GM12878 (cell line): ENCODE measurements at regions not wholly inside any gene's neighbourhood (a gene's known extent, or its start where the extent isn't known, plus 50 kb on each side); places are given as distances from the start of the nearest gene placed in this dataset.

ENCODE experiments used
- ATAC-seq: fragments of 200-7000 bp; cut with Tn5 transposase; 3 replicates; pipeline ENCODE4 v1.9.1; 2020; ENCODE audit warnings: mild to moderate bottlenecking, moderate library complexity
- BruUV-seq: library from RNA; stranded (reverse); fragments of 400-500 nt; replicated peaks from 2 replicates; lab custom pipeline; 2021; lab: Mats Ljungman, UMichigan
- CTCF ChIA-PET: fragments of 300-600 bp; sonication (Branson Sonifier 250); formaldehyde crosslinking; extraction: SDS; loops from one replicate; lab custom pipeline; 2021; ENCODE audit warnings: inconsistent platforms; lab: Yijun Ruan, JAX
- POLR2A ChIA-PET: fragments of 350-600 bp; formaldehyde crosslinking; extraction: SDS; loops from one replicate; lab custom pipeline; 2021; ENCODE audit warnings: inconsistent platforms; lab: Charles Lee
- RAD21 ChIA-PET: fragments of 300-600 bp; sonication (Branson Sonifier 250); formaldehyde crosslinking; loops from one replicate; lab custom pipeline; 2023; ENCODE audit warnings: antibody characterized with exemption; ENCODE audit not compliant: unreplicated experiment; lab: Charles Lee
- SMC1A ChIA-PET: fragments of 300-600 bp; sonication (Branson Sonifier 250); formaldehyde crosslinking; loops from one replicate; lab custom pipeline; 2023; ENCODE audit not compliant: unreplicated experiment, uncharacterized antibody; lab: Charles Lee
- DNase-seq: peaks from one replicate; pipeline ENCODE4 v3.0.0-alpha.2; 2011; ENCODE audit warnings: low read depth, low spot score
- FAIRE-seq: peaks from 3 replicates; lab custom pipeline; 2011; peaks lifted over from hg19 to GRCh38; lab: Jason Lieb, UNC
- H2AFZ ChIP-seq: 2 replicates; pipeline ENCODE4 v1.6.0; 2011; ENCODE audit warnings: low read depth, low read length, control low read depth; ENCODE audit not compliant: control insufficient read depth
- H3K27ac ChIP-seq: 2 replicates; pipeline ENCODE4 v1.5.1; 2011; ENCODE audit warnings: control low read depth; ENCODE audit not compliant: control insufficient read depth, insufficient read depth
- H3K27me3 ChIP-seq, 2 experiments: replicated peaks in 1 of 2; 2 replicates each; pipeline versions ENCODE4 v1.6.0 to v1.6.1; 2011; ENCODE audit warnings: low read length in 1 of 2; ENCODE audit not compliant: control insufficient read depth in 2 of 2, insufficient read depth in 2 of 2
- H3K36me3 ChIP-seq, 2 experiments: 2 replicates each; pipeline ENCODE4 v1.5.1; 2011; ENCODE audit warnings: low read length in 1 of 2; ENCODE audit not compliant: control insufficient read depth in 2 of 2, insufficient read depth in 2 of 2
- H3K4me1 ChIP-seq: 2 replicates; pipeline ENCODE4 v1.6.1; 2011; ENCODE audit warnings: mild to moderate bottlenecking, low read length, moderate library complexity, mixed read lengths; ENCODE audit not compliant: control insufficient read depth, insufficient read depth
- H3K4me2 ChIP-seq: 2 replicates; pipeline ENCODE4 v1.6.0; 2011; ENCODE audit warnings: control low read depth; ENCODE audit not compliant: control insufficient read depth, insufficient read depth
- H3K4me3 ChIP-seq: fragments of 200-600 bp; sonication (generic); 2 replicates; pipeline ENCODE4 v1.5.1; 2016
- H3K79me2 ChIP-seq: 2 replicates; pipeline ENCODE4 v1.6.0; 2011; ENCODE audit warnings: low read length; ENCODE audit not compliant: control insufficient read depth, insufficient read depth
- H3K9ac ChIP-seq: 2 replicates; pipeline ENCODE4 v1.8.0; 2011; ENCODE audit warnings: low read length, control low read depth, mixed read lengths; ENCODE audit not compliant: control insufficient read depth, insufficient read depth
- H3K9me3 ChIP-seq: replicated peaks from 3 replicates; pipeline ENCODE4 v1.5.1; 2011; ENCODE audit warnings: mild to moderate bottlenecking, low read length; ENCODE audit not compliant: control insufficient read depth, insufficient read depth
- H4K20me1 ChIP-seq: 2 replicates; pipeline ENCODE4 v1.6.0; 2011; ENCODE audit not compliant: control insufficient read depth, insufficient read depth
- CBX3 ChIP-seq: fragments of 200-600 bp; sonication (generic); IDR thresholded peaks from 2 replicates; pipeline ENCODE4 v1.6.1; 2016; ENCODE audit warnings: low read depth, borderline replicate concordance
- CREB1 ChIP-seq: IDR thresholded peaks from 2 replicates; pipeline ENCODE4 v1.6.1; 2012; ENCODE audit warnings: low read depth, mild to moderate bottlenecking, inconsistent platforms
- CUX1 ChIP-seq: IDR thresholded peaks from 2 replicates; pipeline ENCODE4 v1.6.1; 2012; ENCODE audit warnings: improper control_type of control experiment, low read depth, low read length; ENCODE audit not compliant: insufficient replicate concordance
- ELK1 ChIP-seq: IDR thresholded peaks from 2 replicates; pipeline ENCODE4 v1.6.1; 2012; ENCODE audit warnings: low read depth, low read length, improper control_type of control experiment
- FOXK2 ChIP-seq: fragments of 450-650 bp; IDR thresholded peaks from 2 replicates; pipeline ENCODE4 v1.6.1; 2017; ENCODE audit warnings: mild to moderate bottlenecking, moderate library complexity
- IKZF2 ChIP-seq, 2 experiments: fragments of 450-650 bp; IDR thresholded peaks; 2 replicates each; pipeline ENCODE4 v1.6.1; 2017; ENCODE audit warnings: mild to moderate bottlenecking in 2 of 2, moderate library complexity in 2 of 2
- MTA2 ChIP-seq: fragments of 450-650 bp; IDR thresholded peaks from 2 replicates; pipeline ENCODE4 v1.6.1; 2016; ENCODE audit warnings: low read depth, mild to moderate bottlenecking, moderate library complexity
- PAX5 ChIP-seq: IDR thresholded peaks from 2 replicates; pipeline ENCODE4 v1.6.1; 2011; ENCODE audit warnings: low read depth, low read length, borderline replicate concordance
- WGBS: methylation state at CpG from one replicate; pipeline ENCODE4 v1.1.6; 2016; ENCODE audit warnings: low lambda C conversion rate; ENCODE audit not compliant: insufficient replicate concordance, insufficient coverage; ENCODE audit errors: missing lambda C conversion rate; 5-methylcytosine and 5-hydroxymethylcytosine counted together
- in situ Hi-C: fragments of 300-500 bp; cut with MboI; formaldehyde crosslinking; loops from 9 replicates; pipeline ENCODE4 v1.14.3; 2018; ENCODE audit warnings: mixed read lengths
- intact Hi-C: fragments of 100-400 bp; cut with micrococcal nuclease; formaldehyde crosslinking; loops from one replicate; pipeline ENCODE4 v1.14.2; 2022; ENCODE audit not compliant: unreplicated experiment

- TF ChIP-seq ELK1 (no peak), MTA2 (no peak), CREB1 (no peak)
These were observed 95.4 kb upstream of the RNU6-1 start (continued) for GRCh38 chr15:67935244-67935643.

GRCh38 chr15:67936258-67936657 is 96.4 kb upstream of the RNU6-1 start:
- no peaks in the 10 kb centered on the region for H3K27me3 ChIP-seq
- no peaks in the 10 kb centered on the region for H3K36me3 ChIP-seq
- no peak for ATAC-seq
- POLR2A ChIA-PET = interaction anchor here (1.0 kb wide), 1 partner anchor 19 kb away, joined by 3 read pairs; no protein-coding TSS in a partner anchor
- BruUV-seq = no TSS peak
- DNase-seq = no peak
- no peak overlapping the region for H3K4me2 ChIP-seq
- H3K4me1 ChIP-seq = peaks cover 28% of the 10 kb centered on the region
- CTCF ChIA-PET = interaction anchor here (1.9 to 2.8 kb wide), 2 partner anchors 11 to 73 kb away, joined by 10 to 16 read pairs; no protein-coding TSS in a partner anchor
- TF ChIP-seq IKZF2 (IDR thresholded peaks at IDR 0.05) (no peak), ELK1 (no peak), PAX5 (no peak), CBX3 (no peak), FOXK2 (no peak), CUX1 (no peak)
- H3K9ac ChIP-seq = no peak overlapping the region
- no peaks in the 10 kb centered on the region for H4K20me1 ChIP-seq
- FAIRE-seq = no peak
- H2AFZ ChIP-seq = no peak overlapping the region
- in situ Hi-C loops = no loop called here
- no peak overlapping the region for H3K27ac ChIP-seq
- no peak overlapping the region for H3K4me3 ChIP-seq
- H3K79me2 ChIP-seq = no peaks in the 10 kb centered on the region
- RAD21 ChIA-PET = interaction anchor here (2.8 kb wide), 1 partner anchor 73 kb away, joined by 22 read pairs; no protein-coding TSS in a partner anchor
- H3K9me3 ChIP-seq = peaks cover 16% of the 10 kb centered on the region
- SMC1A ChIA-PET = interaction anchor here (1.0 to 3.1 kb wide), 6 partner anchors 8 to 73 kb away, joined by 3 to 32 read pairs (median 10); no protein-coding TSS in a partner anchor
- 97% methylated on average over 5 of the region's 5 CpGs for WGBS
- intact Hi-C loops = loop anchor here (5.0 kb wide), 1 partner anchor 34 kb away; no protein-coding TSS in a partner anchor
